ENCODE measurements at regions not wholly inside any gene's neighbourhood (a gene's known extent, or its start where the extent isn't known, plus 50 kb on each side); places are given as distances from the start of the nearest gene placed in this dataset.

GRCh38 chr2:149739171-149739882 lies 151.8 kb upstream of the MMADHC start:
- H3K27ac ChIP-seq = no peak overlapping the region
- TF ChIP-seq ZFX (IDR thresholded peaks at IDR 0.05; ENCODE audit: borderline replicate concordance) (no peak), CTCF (IDR thresholded peaks at IDR 0.05) (no peak)

GRCh38 chr2:149738767-149739166 lies 151.2 kb upstream of the MMADHC start:
- H3K27ac ChIP-seq = no peak overlapping the region
- TF ChIP-seq ZFX (IDR thresholded peaks at IDR 0.05; ENCODE audit: borderline replicate concordance) (no peak), CTCF (IDR thresholded peaks at IDR 0.05) (no peak)

GRCh38 chr2:149737896-149738295 lies 150.3 kb upstream of the MMADHC start:
- no peak overlapping the region for H3K27ac ChIP-seq
- TF ChIP-seq CTCF (IDR thresholded peaks at IDR 0.05) (no peak), ZFX (IDR thresholded peaks at IDR 0.05; ENCODE audit: borderline replicate concordance) (no peak)

GRCh38 chr2:149735237-149735958 lies 147.8 kb upstream of the MMADHC start:
- TF ChIP-seq ZFX (IDR thresholded peaks at IDR 0.05; ENCODE audit: borderline replicate concordance) (no peak), CTCF (IDR thresholded peaks at IDR 0.05) (no peak)
- no peak overlapping the region for H3K27ac ChIP-seq

- TF ChIP-seq ZFX (IDR thresholded peaks at IDR 0.05; ENCODE audit: borderline replicate concordance) (no peak), CTCF (IDR thresholded peaks at IDR 0.05) (no peak)
- H3K27ac ChIP-seq = no peak overlapping the region
Observed at GRCh38 chr2:149733936-149734685, 146.5 kb upstream of the MMADHC start.

- no peak for TF ChIP-seq CTCF (IDR thresholded peaks at IDR 0.05)
- no peak overlapping the region for H3K27ac ChIP-seq
Observed at GRCh38 chr2:149732730-149733290, 145.2 kb upstream of the MMADHC start.
